A549 (cell line): ENCODE measurements at regions not wholly inside any gene's neighbourhood (a gene's known extent, or its start where the extent isn't known, plus 50 kb on each side); places are given as distances from the start of the nearest gene placed in this dataset.

Experiments
- ATAC-seq, 2 experiments: fragments of 200-7000 bp in 1 of 2; fragments of >200 bp in 1 of 2; cut with Nextera tagmentation in 1 of 2; cut with Tn5 transposase in 1 of 2; 3 replicates each; pipeline versions ENCODE4 v1.8.0 to v1.9.1; 2018 to 2020; ENCODE audit warnings: mild to moderate bottlenecking in 1 of 2, moderate library complexity in 1 of 2
- CTCF ChIA-PET: fragments of 300-600 bp; sonication (Branson Sonifier 250); formaldehyde crosslinking; extraction: SDS; loops from one replicate; lab custom pipeline; 2021; ENCODE audit warnings: antibody characterized with exemption, inconsistent platforms; lab: Yijun Ruan, JAX
- POLR2A ChIA-PET: fragments of 350-600 bp; formaldehyde crosslinking; extraction: SDS; loops from one replicate; lab custom pipeline; 2021; ENCODE audit warnings: antibody characterized with exemption, inconsistent platforms; lab: Yijun Ruan, JAX
- DNase-seq, 2 experiments: peaks; one replicate each; pipeline versions ENCODE4 v3.0.0 to v3.0.0-alpha.2; 2011 to 2016; ENCODE audit warnings: low read depth in 1 of 2, low spot score in 1 of 2
- FAIRE-seq: peaks from 2 replicates; lab custom pipeline; 2011; peaks lifted over from hg19 to GRCh38; lab: Jason Lieb, UNC
- H3K27ac ChIP-seq, 2 experiments: fragments of >200 bp; sonication (Bioruptor Twin); formaldehyde crosslinking; 3 replicates each; pipeline ENCODE4 v1.5.1; 2016 to 2017
- H3K4me1 ChIP-seq: fragments of >200 bp; sonication (Bioruptor Twin); formaldehyde crosslinking; 3 replicates; pipeline ENCODE4 v1.6.1; 2016
- H3K4me2 ChIP-seq: fragments of >200 bp; sonication (Bioruptor Twin); formaldehyde crosslinking; 3 replicates; pipeline ENCODE4 v1.6.1; 2016
- H3K4me3 ChIP-seq: fragments of >200 bp; sonication (Bioruptor Twin); formaldehyde crosslinking; 3 replicates; pipeline ENCODE4 v1.5.1; 2016
- H3K9me3 ChIP-seq: fragments of >200 bp; sonication (Bioruptor Twin); formaldehyde crosslinking; 3 replicates; pipeline ENCODE4 v1.6.1; 2016
- ATOH8 ChIP-seq: fragments of 250-450 bp; sonication (Bioruptor Pico); IDR thresholded peaks from 2 replicates; pipeline ENCODE4 v1.5.0; 2020; ENCODE audit warnings: low read depth, mild to moderate bottlenecking, moderate library complexity
- BCL3 ChIP-seq: fragments of >200 bp; sonication (Bioruptor Twin); formaldehyde crosslinking; IDR thresholded peaks from 3 replicates; pipeline ENCODE4 v1.6.1; 2016
- CBX2 ChIP-seq: fragments of 200-600 bp; sonication (generic); IDR thresholded peaks from 2 replicates; pipeline ENCODE4 v1.6.1; 2016; ENCODE audit warnings: low read depth, mild to moderate bottlenecking, borderline replicate concordance
- CBX8 ChIP-seq: fragments of 200-600 bp; sonication (generic); IDR thresholded peaks from 2 replicates; pipeline ENCODE4 v1.6.1; 2016
- FOSL2 ChIP-seq, 2 experiments: fragments of 450-650 bp in 1 of 2; fragments of >200 bp in 1 of 2; sonication (Bioruptor Twin) in 1 of 2; formaldehyde crosslinking; IDR thresholded peaks; 2 replicates each; pipeline versions ENCODE4 v1.5.0 to v1.6.1; 2016 to 2020; ENCODE audit warnings: mild to moderate bottlenecking in 1 of 2, moderate library complexity in 1 of 2
- FOXS1 ChIP-seq: fragments of 250-450 bp; sonication (Bioruptor Pico); IDR thresholded peaks from 2 replicates; pipeline ENCODE4 v1.5.0; 2020; ENCODE audit warnings: mild to moderate bottlenecking, moderate library complexity
- HDAC2 ChIP-seq: fragments of 200-600 bp; sonication (generic); IDR thresholded peaks from 2 replicates; pipeline ENCODE4 v1.6.1; 2016
- HMGXB4 ChIP-seq: fragments of 250-450 bp; sonication (Bioruptor Pico); IDR thresholded peaks from 2 replicates; pipeline ENCODE4 v1.5.0; 2021; ENCODE audit warnings: mild to moderate bottlenecking, moderate library complexity, borderline replicate concordance
- HOXA7 ChIP-seq: fragments of 250-450 bp; sonication (Bioruptor Pico); IDR thresholded peaks from 2 replicates; pipeline ENCODE4 v1.5.0; 2020; ENCODE audit warnings: mild to moderate bottlenecking, moderate library complexity
- HOXB13 ChIP-seq: fragments of 250-450 bp; sonication (Bioruptor Pico); IDR thresholded peaks from 2 replicates; pipeline ENCODE4 v1.5.0; 2020; ENCODE audit warnings: low read depth, mild to moderate bottlenecking, moderate library complexity
- JUNB ChIP-seq: fragments of >200 bp; sonication (Bioruptor Twin); formaldehyde crosslinking; IDR thresholded peaks from 2 replicates; pipeline ENCODE4 v1.6.1; 2016
- KDM1A ChIP-seq: fragments of 200-600 bp; sonication (generic); IDR thresholded peaks from 2 replicates; pipeline ENCODE4 v1.6.1; 2016; ENCODE audit warnings: low read depth, mild to moderate bottlenecking
- KDM5A ChIP-seq: fragments of 200-600 bp; sonication (generic); IDR thresholded peaks from 2 replicates; pipeline ENCODE4 v1.6.1; 2016; ENCODE audit warnings: antibody characterized with exemption, mild to moderate bottlenecking
- MAFK ChIP-seq: fragments of 450-650 bp; IDR thresholded peaks from 2 replicates; pipeline ENCODE4 v1.6.1; 2014; ENCODE audit not compliant: partially characterized antibody
- MAX ChIP-seq: IDR thresholded peaks from 2 replicates; pipeline ENCODE4 v1.6.1; 2012
- MAZ ChIP-seq: fragments of 150-350 bp; IDR thresholded peaks from 2 replicates; pipeline ENCODE4 v1.6.1; 2014; ENCODE audit warnings: antibody characterized with exemption, low read depth, low read length, borderline replicate concordance
- NPAS2 ChIP-seq: fragments of 250-450 bp; sonication (Bioruptor Pico); IDR thresholded peaks from 2 replicates; pipeline ENCODE4 v1.8.0; 2022; ENCODE audit warnings: mild to moderate bottlenecking, moderate library complexity, borderline replicate concordance
- NR3C1 ChIP-seq: fragments of >200 bp; sonication (Bioruptor Twin); formaldehyde crosslinking; IDR thresholded peaks from 3 replicates; pipeline ENCODE4 v1.6.1; 2017
- PHF8 ChIP-seq: fragments of 200-600 bp; sonication (generic); IDR thresholded peaks from 2 replicates; pipeline ENCODE4 v1.6.1; 2016; ENCODE audit warnings: low read depth, mild to moderate bottlenecking, antibody characterized with exemption, moderate library complexity, borderline replicate concordance
- POLR2A ChIP-seq: IDR thresholded peaks from 2 replicates; pipeline ENCODE4 v1.6.1; 2012; ENCODE audit warnings: mild to moderate bottlenecking, low read length
- RCOR1 ChIP-seq: fragments of 150-350 bp; IDR thresholded peaks from 2 replicates; pipeline ENCODE4 v1.6.1; 2014; ENCODE audit warnings: antibody characterized with exemption, low read length, low read depth
- RFX5 ChIP-seq: fragments of 450-650 bp; IDR thresholded peaks from 2 replicates; pipeline ENCODE4 v1.7.1; 2014; ENCODE audit warnings: antibody characterized with exemption, mild to moderate bottlenecking, moderate library complexity
- WGBS: methylation state at CpG from one replicate; pipeline ENCODE4 v1.1.6; 2017; ENCODE audit errors: missing lambda C conversion rate; 5-methylcytosine and 5-hydroxymethylcytosine counted together

GRCh38 chr6:40227735-40228134 lies 293.5 kb upstream of the MOCS1 start:
- no peak overlapping the region for H3K27ac ChIP-seq
- ATAC-seq (no peak), DNase-seq (no peak), FAIRE-seq (no peak)
- 13% methylated on average over 1 of the region's 8 CpGs for WGBS
- TF ChIP-seq JUNB (no peak), HMGXB4 (no peak), KDM5A (no peak), FOSL2 (IDR thresholded peaks at IDR 0.05) (no peak), FOSL2 (CRISPR knock-in tag; IDR thresholded peaks at IDR 0.05) (no peak), FOXS1 (CRISPR knock-in tag) (no peak), RFX5 (no peak), NR3C1 (no peak), RCOR1 (no peak), HOXB13 (CRISPR knock-in tag) (no peak), KDM1A (no peak), MAX (no peak), CBX8 (no peak)
- no peak overlapping the region for H3K4me2 ChIP-seq
- H3K9me3 ChIP-seq, result no peaks in the 10 kb centered on the region
- H3K4me3 ChIP-seq, result no peak overlapping the region
- CTCF ChIA-PET, result no interaction called here
- no peaks in the 10 kb centered on the region for H3K4me1 ChIP-seq
- POLR2A ChIA-PET, result no interaction called here

DNA sequence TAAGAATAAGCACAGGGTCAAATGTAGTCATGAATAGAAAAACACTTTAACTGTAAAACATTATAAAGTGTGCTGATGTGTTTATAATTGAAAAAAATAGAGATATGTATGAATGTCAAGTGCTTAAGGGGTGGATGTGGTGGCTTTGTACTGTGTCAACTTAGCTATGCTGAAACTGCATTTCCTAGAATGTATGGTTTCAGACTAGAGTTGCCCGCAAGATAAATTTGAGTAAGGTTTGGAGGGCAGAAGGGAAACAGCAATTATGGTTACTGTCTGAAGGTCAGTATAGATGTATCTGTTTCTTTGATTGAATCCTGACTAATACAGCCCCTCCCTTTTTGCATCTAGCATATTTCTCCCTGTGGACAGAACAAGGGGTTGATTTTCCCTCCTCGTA lies 288.1 kb upstream of the MOCS1 start:
- Histone ChIP-seq H3K4me1 (no peaks in the 10 kb centered on the region), H3K27ac (no peak overlapping the region), H3K9me3 (no peaks in the 10 kb centered on the region), H3K4me3 (no peak overlapping the region), H3K4me2 (no peak overlapping the region)
- ATAC-seq (no peak), FAIRE-seq (no peak), DNase-seq (no peak)
- WGBS, result 52% methylated on average over 2 of the region's 2 CpGs
- TF ChIP-seq HOXA7 (CRISPR knock-in tag), result no peak
- no peak for TF ChIP-seq MAFK
- no peak for TF ChIP-seq POLR2A
- no peak for TF ChIP-seq CBX2
- no peak for TF ChIP-seq NPAS2
- TF ChIP-seq HDAC2, result no peak
- no peak for TF ChIP-seq MAZ
- TF ChIP-seq BCL3, result no peak
- POLR2A ChIA-PET, result no interaction called here
- CTCF ChIA-PET, result no interaction called here

DNA sequence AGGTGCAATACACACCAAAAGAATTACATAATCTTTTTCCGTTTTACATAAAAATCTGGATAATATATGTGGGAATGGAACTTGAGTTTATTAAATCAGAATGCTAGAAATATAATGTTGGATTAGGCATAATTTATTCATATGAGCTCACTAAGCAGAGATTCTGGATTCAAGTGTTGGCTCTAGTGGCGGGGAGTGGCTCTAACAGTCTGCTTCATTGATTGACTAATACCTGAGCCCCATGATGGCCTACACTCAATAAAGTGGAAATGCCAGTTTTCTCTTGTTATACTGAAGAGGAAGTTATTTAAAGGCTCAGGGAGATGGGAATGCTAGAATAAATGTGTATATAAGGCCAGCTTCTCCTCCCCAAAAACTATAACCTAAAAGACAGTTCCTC lies 285.5 kb upstream of the MOCS1 start:
- no peak for ATAC-seq
- POLR2A ChIA-PET, result no interaction called here

More for the DNA sequence above, 285.5 kb upstream of the MOCS1 start:
- no peak for TF ChIP-seq MAX
- TF ChIP-seq ATOH8 (CRISPR knock-in tag), result no peak
- no peak for TF ChIP-seq PHF8
- FAIRE-seq (no peak), DNase-seq (no peak)
- Histone ChIP-seq H3K27ac (no peak overlapping the region), H3K4me3 (no peak overlapping the region), H3K9me3 (no peaks in the 10 kb centered on the region), H3K4me1 (no peaks in the 10 kb centered on the region), H3K4me2 (no peak overlapping the region)
- CTCF ChIA-PET, result no interaction called here
- WGBS, result 0% methylated on average over 2 of the region's 2 CpGs
